Lower leg skin (tissue), 4 donors: ENCODE measurements at regions not wholly inside any gene's neighbourhood (a gene's known extent, or its start where the extent isn't known, plus 50 kb on each side); places are given as distances from the start of the nearest gene placed in this dataset.

Experiments used
- DNase-seq, 2 donors: peaks; one replicate each; pipeline ENCODE4 v3.0.0-alpha.2; 2019; ENCODE audit warnings: low spot score in 2 of 2
- H3K4me3 ChIP-seq: fragments of 200-600 bp; sonication (generic); 2 replicates; pipeline ENCODE4 v1.5.1; 2017; ENCODE audit warnings: mild to moderate bottlenecking, low read depth; ENCODE audit not compliant: poor library complexity, severe bottlenecking
- CTCF ChIP-seq, 3 donors: fragments of 450-650 bp; IDR thresholded peaks; one replicate each; pipeline ENCODE4 v1.5.1; 2016; ENCODE audit warnings: antibody characterized with exemption in 3 of 3, mild to moderate bottlenecking in 3 of 3, moderate library complexity in 2 of 3
- POLR2A ChIP-seq, 2 donors: fragments of 450-650 bp; IDR thresholded peaks; one replicate each; pipeline ENCODE4 v1.6.1; 2016 to 2017; ENCODE audit warnings: antibody characterized with exemption in 2 of 2, mild to moderate bottlenecking in 1 of 2, moderate library complexity in 1 of 2
- WGBS, 2 donors: methylation state at CpG; one replicate each; pipeline ENCODE4 v1.1.5; 2018; 5-methylcytosine and 5-hydroxymethylcytosine counted together
- intact Hi-C: fragments of 100-400 bp; cut with DNase I; formaldehyde crosslinking; loops from one replicate; pipeline ENCODE4 v1.15.0; 2023; ENCODE audit warnings: low total_unique reads

- intact Hi-C loops: no loop called here
- WGBS, 2 donors: 79 to 89% methylated on average over 6 of the region's 6 CpGs
- DNase-seq: peak in 1 of 2 donors; percentile 34
- no peak overlapping the region for H3K4me3 ChIP-seq
- TF ChIP-seq CTCF (IDR thresholded peaks at IDR 0.05) (no peak), POLR2A (IDR thresholded peaks at IDR 0.05) (no peak)
Observed at GRCh38 chr18:14928396-14928795, 180.4 kb downstream of the ANKRD30B start.

- peak in 1 of 2 donors; percentile 52 for DNase-seq
- intact Hi-C loops: no loop called here
- 71 to 81% methylated on average over 3 of the region's 3 CpGs for WGBS, 2 donors
- no peak for TF ChIP-seq POLR2A (IDR thresholded peaks at IDR 0.05)
- no peak for TF ChIP-seq CTCF (IDR thresholded peaks at IDR 0.05)
- no peak overlapping the region for H3K4me3 ChIP-seq
Observed at GRCh38 chr18:14930076-14930475, 182.1 kb downstream of the ANKRD30B start.

- intact Hi-C loops: no loop called here
- WGBS, 2 donors: 75 to 90% methylated on average over 2 of the region's 2 CpGs
- no peak overlapping the region for H3K4me3 ChIP-seq
- no peak for DNase-seq
- TF ChIP-seq POLR2A (IDR thresholded peaks at IDR 0.05) (no peak), CTCF (IDR thresholded peaks at IDR 0.05) (no peak)
Observed at GRCh38 chr18:14930576-14930975, 182.6 kb downstream of the ANKRD30B start.

GRCh38 chr18:14933049-14933851 is 185.3 kb downstream of the ANKRD30B start:
- DNase-seq: peak in 1 of 2 donors; percentile 70
- no peak for TF ChIP-seq CTCF (IDR thresholded peaks at IDR 0.05)
- TF ChIP-seq POLR2A (IDR thresholded peaks at IDR 0.05): no peak
- intact Hi-C loops: no loop called here
- H3K4me3 ChIP-seq: no peak overlapping the region
- WGBS, 2 donors: 80 to 84% methylated on average over 12 of the region's 12 CpGs

- H3K4me3 ChIP-seq: no peak overlapping the region
- WGBS, 2 donors: 76 to 81% methylated on average over 9 to 10 of the region's 10 CpGs
- intact Hi-C loops: no loop called here
- TF ChIP-seq POLR2A (IDR thresholded peaks at IDR 0.05) (no peak), CTCF (IDR thresholded peaks at IDR 0.05) (no peak)
- DNase-seq: peak in 1 of 2 donors; percentile 58
Observed at GRCh38 chr18:14933964-14934363, 186.0 kb downstream of the ANKRD30B start.
